ENCODE measurements at regions not wholly inside any gene's neighbourhood (a gene's known extent, or its start where the extent isn't known, plus 50 kb on each side); places are given as distances from the start of the nearest gene placed in this dataset.

GRCh38 chr3:164848923-164849322 lies 229.4 kb downstream of the SI start:
- Histone ChIP-seq H3K27me3 (ENCODE audit: insufficient read depth) (no peaks in the 10 kb centered on the region), H3K27ac (ENCODE audit: low read depth in 2 of 2, low read length in 1 of 2) (no peak overlapping the region), H3K4me3 (ENCODE audit: low read depth in 2 of 2, low read length in 1 of 2) (no peak overlapping the region), H3K4me1 (ENCODE audit: control insufficient read depth in 1 of 2, insufficient read depth in 2 of 2, low read depth in 1 of 2, low read length in 1 of 2) (peaks cover 0 to 4% of the 10 kb centered on the region in 2 experiments; a peak in 2 of 4 replicates), H3F3A (replicated peaks; ENCODE audit: insufficient read depth) (no peaks in the 10 kb centered on the region), H3K9me3 (no peaks in the 10 kb centered on the region), H3K79me2 (ENCODE audit: insufficient read depth) (no peaks in the 10 kb centered on the region), H3K9ac (no peak overlapping the region), H4K20me1 (ENCODE audit: insufficient read depth) (no peaks in the 10 kb centered on the region), H3K36me3 (replicated peaks in 1 of 2; ENCODE audit: control insufficient read depth in 1 of 2, insufficient read depth in 2 of 2, low read length in 1 of 2) (no peaks in the 10 kb centered on the region), H3K4me2 (no peak overlapping the region), H3K9me2 (no peaks in the 10 kb centered on the region), H2AFZ (ENCODE audit: low read depth) (no peak overlapping the region)
- CTCF ChIA-PET, result interaction anchor here (0.8 kb wide), 1 partner anchor 48 kb away, joined by 3 read pairs; no protein-coding TSS in a partner anchor
- DNase-seq, result no peak
- POLR2A ChIA-PET, result no interaction called here
- TF ChIP-seq FOSL2 (IDR thresholded peaks at IDR 0.05; ENCODE audit: borderline replicate concordance, low read depth), result no peak
- TF ChIP-seq RCOR1 (IDR thresholded peaks at IDR 0.05; ENCODE audit: low read length), result no peak
- TF ChIP-seq TEAD4 (IDR thresholded peaks at IDR 0.05; ENCODE audit: borderline replicate concordance, insufficient read depth), result no peak
- TF ChIP-seq POLR2AphosphoS5 (IDR thresholded peaks at IDR 0.05; ENCODE audit: low read depth, low read length), result no peak
- no peak for TF ChIP-seq MEF2A (IDR thresholded peaks at IDR 0.05; ENCODE audit: borderline replicate concordance, low read depth)
- TF ChIP-seq ELF1 (IDR thresholded peaks at IDR 0.05), result no peak
- TF ChIP-seq CHD2 (IDR thresholded peaks at IDR 0.05; ENCODE audit: low read length, partially characterized antibody), result no peak
- TF ChIP-seq REST (IDR thresholded peaks at IDR 0.05; ENCODE audit: low read depth, low read length), result no peak
- no peak for TF ChIP-seq USF2 (IDR thresholded peaks at IDR 0.05; ENCODE audit: borderline replicate concordance, low read depth, low read length)
- no peak for TF ChIP-seq JUND (IDR thresholded peaks at IDR 0.05)
- no peak for TF ChIP-seq GABPA (IDR thresholded peaks at IDR 0.05; ENCODE audit: low read depth)
- no peak for TF ChIP-seq TCF12 (IDR thresholded peaks at IDR 0.05)
- TF ChIP-seq EZH2phosphoT487 (IDR thresholded peaks at IDR 0.05; ENCODE audit: borderline replicate concordance, low read depth), result no peak
- no peak for TF ChIP-seq EP300 (IDR thresholded peaks at IDR 0.05; ENCODE audit: borderline replicate concordance in 1 of 2, low read depth in 1 of 2, low read length in 1 of 2)
- no peak for TF ChIP-seq RFX5 (IDR thresholded peaks at IDR 0.05; ENCODE audit: low read length)
- no peak for TF ChIP-seq IRF3 (IDR thresholded peaks at IDR 0.05; ENCODE audit: low read depth, low read length)
- TF ChIP-seq USF1 (IDR thresholded peaks at IDR 0.05; ENCODE audit: borderline replicate concordance, low read depth), result no peak
- no peak for TF ChIP-seq NRF1 (IDR thresholded peaks at IDR 0.05; ENCODE audit: low read depth, low read length)
- no peak for TF ChIP-seq FOXJ3 (CRISPR knock-in tag; IDR thresholded peaks at IDR 0.05)
- TF ChIP-seq CTCF (IDR thresholded peaks at IDR 0.05), result no peak
- 56% methylated on average over 4 of the region's 4 CpGs for WGBS (ENCODE audit: low lambda C conversion rate)

Measured in SK-N-SH (cell line).